ENCODE measurements at regions not wholly inside any gene's neighbourhood (a gene's known extent, or its start where the extent isn't known, plus 50 kb on each side); places are given as distances from the start of the nearest gene placed in this dataset.

DNA sequence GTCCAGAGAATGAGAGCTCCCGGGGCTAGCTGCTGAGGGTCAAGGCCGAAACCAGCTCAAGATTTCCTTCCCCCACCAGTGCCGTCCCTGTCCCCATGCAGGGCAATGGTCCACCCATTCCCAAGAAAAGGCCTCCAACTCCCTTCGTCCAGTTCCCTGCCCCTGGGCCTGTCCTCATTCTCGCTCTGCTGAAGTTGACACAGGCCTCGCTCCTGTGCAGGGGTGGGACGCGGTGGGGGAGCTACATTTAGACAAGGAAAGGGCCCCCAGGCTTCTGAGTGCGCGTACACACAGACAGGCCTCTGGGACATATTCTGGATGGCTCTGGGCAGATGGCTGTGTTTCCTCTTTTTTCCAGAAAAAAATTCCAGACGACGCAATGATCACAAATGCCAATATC lies 188.3 kb downstream of the ETS2 start:
- no peak overlapping the region for H2AFZ ChIP-seq
- H3K4me3 ChIP-seq = no peak overlapping the region
- H3K27ac ChIP-seq = no peak overlapping the region
- H3K36me3 ChIP-seq (ENCODE audit: low read depth) = no peaks in the 10 kb centered on the region
- H3K4me1 ChIP-seq (ENCODE audit: insufficient read depth) = peaks cover 26% of the 10 kb centered on the region
- in situ Hi-C loops (cut with MboI) = no loop called here
- H3K4me2 ChIP-seq (ENCODE audit: unreplicated experiment) = peak overlapping the region; percentile 45
- H3F3A ChIP-seq (ENCODE audit: insufficient read depth) = 0 out of 2 replicates have a peak, but pooled peaks cover 10% of the 10 kb centered on the region
- TF ChIP-seq EZH2phosphoT487 (IDR thresholded peaks at IDR 0.05; ENCODE audit: insufficient read depth, low read depth) (no peak), EZH2 (IDR thresholded peaks at IDR 0.05; ENCODE audit: insufficient read depth, poor library complexity, severe bottlenecking) (no peak)
- no peak for DNase-seq
- WGBS, 2 experiments (ENCODE audit: low coverage in 1 of 2, low lambda C conversion rate in 2 of 2, missing lambda C conversion rate in 2 of 2) = 77 to 78% methylated on average over 12 of the region's 12 CpGs
- no peaks in the 10 kb centered on the region for H3K79me2 ChIP-seq (ENCODE audit: insufficient read depth)
- no peaks in the 10 kb centered on the region for H3K27me3 ChIP-seq (replicated peaks; ENCODE audit: insufficient read depth)
- H3K9me3 ChIP-seq (ENCODE audit: low read depth) = no peaks in the 10 kb centered on the region
- no peaks in the 10 kb centered on the region for H3K9me2 ChIP-seq (ENCODE audit: insufficient read depth)
- no peaks in the 10 kb centered on the region for H4K20me1 ChIP-seq (ENCODE audit: insufficient read depth)
- no peak overlapping the region for H3K9ac ChIP-seq

DNA sequence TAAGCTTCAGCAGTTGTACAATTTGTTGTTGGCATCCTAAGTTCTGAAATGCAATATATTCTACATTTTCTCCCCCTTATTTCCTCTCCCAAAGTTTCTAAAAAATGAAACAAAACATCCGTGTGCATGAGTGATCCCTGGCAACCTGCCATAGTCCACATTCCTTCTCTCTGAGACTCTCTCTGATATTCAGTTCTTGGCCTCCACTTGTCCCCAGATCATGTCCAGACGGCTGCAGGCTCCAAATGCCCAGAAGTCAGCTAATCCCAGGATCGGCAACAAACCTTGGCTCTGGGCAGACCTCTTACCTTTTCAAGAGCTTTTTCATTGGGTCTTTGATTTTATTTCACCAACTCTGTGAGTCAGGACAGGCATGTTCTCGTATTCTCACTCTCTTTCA lies 187.8 kb downstream of the ETS2 start:
- H3K27ac ChIP-seq = no peak overlapping the region
- no peak overlapping the region for H3K9ac ChIP-seq
- H3K79me2 ChIP-seq (ENCODE audit: insufficient read depth) = no peaks in the 10 kb centered on the region
- H3K36me3 ChIP-seq (ENCODE audit: low read depth) = no peaks in the 10 kb centered on the region
- peak; percentile 92 for DNase-seq
- H3K27me3 ChIP-seq (replicated peaks; ENCODE audit: insufficient read depth) = no peaks in the 10 kb centered on the region
- in situ Hi-C loops (cut with MboI) = no loop called here
- H2AFZ ChIP-seq = no peak overlapping the region
- no peak overlapping the region for H3K4me3 ChIP-seq
- H4K20me1 ChIP-seq (ENCODE audit: insufficient read depth) = no peaks in the 10 kb centered on the region
- H3K4me1 ChIP-seq (ENCODE audit: insufficient read depth) = peaks cover 26% of the 10 kb centered on the region
- no peaks in the 10 kb centered on the region for H3K9me2 ChIP-seq (ENCODE audit: insufficient read depth)
- H3K9me3 ChIP-seq (ENCODE audit: low read depth) = no peaks in the 10 kb centered on the region
- WGBS, 2 experiments (ENCODE audit: low coverage in 1 of 2, low lambda C conversion rate in 2 of 2, missing lambda C conversion rate in 2 of 2) = 5% methylated on average over 4 of the region's 4 CpGs
- H3K4me2 ChIP-seq (ENCODE audit: unreplicated experiment) = peak overlapping the region; percentile 45
- H3F3A ChIP-seq (ENCODE audit: insufficient read depth) = 0 out of 2 replicates have a peak, but pooled peaks cover 6% of the 10 kb centered on the region
- no peak for TF ChIP-seq EZH2 (IDR thresholded peaks at IDR 0.05; ENCODE audit: insufficient read depth, poor library complexity, severe bottlenecking)
- TF ChIP-seq EZH2phosphoT487 (IDR thresholded peaks at IDR 0.05; ENCODE audit: insufficient read depth, low read depth) = no peak

DNA sequence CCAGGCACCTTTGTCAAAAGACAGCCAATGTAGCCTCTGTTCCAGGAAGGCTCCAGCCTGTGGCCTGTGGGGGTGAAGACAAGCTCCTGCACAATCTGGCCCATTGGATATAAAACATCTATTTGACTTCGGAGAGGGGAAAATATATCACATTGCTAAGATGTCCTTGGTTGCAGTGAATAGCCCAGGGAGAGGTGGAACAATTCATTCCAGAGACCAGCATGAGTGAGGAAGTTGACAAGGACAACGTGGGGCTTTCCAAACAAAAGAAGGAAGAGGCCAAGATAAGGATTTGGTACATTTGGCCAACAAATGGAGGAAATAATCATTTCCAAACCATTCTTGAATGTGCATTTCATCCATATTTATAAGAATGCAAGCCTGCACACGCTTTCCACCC lies 187.0 kb downstream of the ETS2 start:
- Histone ChIP-seq H3K9ac (no peak overlapping the region), H3K4me2 (ENCODE audit: unreplicated experiment) (no peak overlapping the region), H3K9me3 (ENCODE audit: low read depth) (no peaks in the 10 kb centered on the region), H4K20me1 (ENCODE audit: insufficient read depth) (no peaks in the 10 kb centered on the region), H3K4me3 (no peak overlapping the region), H3F3A (ENCODE audit: insufficient read depth) (0 out of 2 replicates have a peak, but pooled peaks cover 6% of the 10 kb centered on the region), H3K9me2 (ENCODE audit: insufficient read depth) (no peaks in the 10 kb centered on the region), H2AFZ (no peak overlapping the region), H3K27me3 (replicated peaks; ENCODE audit: insufficient read depth) (no peaks in the 10 kb centered on the region), H3K27ac (no peak overlapping the region), H3K36me3 (ENCODE audit: low read depth) (no peaks in the 10 kb centered on the region), H3K4me1 (ENCODE audit: insufficient read depth) (peaks cover 26% of the 10 kb centered on the region), H3K79me2 (ENCODE audit: insufficient read depth) (no peaks in the 10 kb centered on the region)
- in situ Hi-C loops (cut with MboI) = no loop called here
- 57 to 61% methylated on average over 3 of the region's 3 CpGs for WGBS, 2 experiments (ENCODE audit: low coverage in 1 of 2, low lambda C conversion rate in 2 of 2, missing lambda C conversion rate in 2 of 2)
- DNase-seq = no peak
- TF ChIP-seq EZH2phosphoT487 (IDR thresholded peaks at IDR 0.05; ENCODE audit: insufficient read depth, low read depth) (no peak), EZH2 (IDR thresholded peaks at IDR 0.05; ENCODE audit: insufficient read depth, poor library complexity, severe bottlenecking) (no peak)

DNA sequence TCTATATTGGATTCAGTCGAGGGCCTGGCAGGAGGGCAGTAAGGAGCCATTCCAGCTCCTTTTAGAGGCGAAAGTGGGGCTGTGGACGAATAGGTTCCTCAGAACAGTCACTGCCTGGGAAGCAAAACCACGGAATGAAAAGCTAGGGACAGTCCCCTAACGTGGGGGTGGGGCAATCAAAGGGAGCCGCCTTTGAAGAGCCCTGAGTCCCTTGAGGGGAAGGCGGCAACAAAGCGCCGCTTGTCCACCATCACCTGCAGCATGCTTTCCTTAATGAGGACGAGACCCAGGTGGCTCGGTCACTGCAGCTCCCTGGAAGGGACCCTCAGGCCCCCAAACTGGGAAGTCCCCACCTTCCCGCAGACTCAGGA lies 184.7 kb downstream of the ETS2 start:
- Histone ChIP-seq H3K4me1 (ENCODE audit: insufficient read depth) (peaks cover 32% of the 10 kb centered on the region), H3K27me3 (replicated peaks; ENCODE audit: insufficient read depth) (no peaks in the 10 kb centered on the region), H2AFZ (no peak overlapping the region), H3K79me2 (ENCODE audit: insufficient read depth) (no peaks in the 10 kb centered on the region), H3F3A (ENCODE audit: insufficient read depth) (peaks cover 19% of the 10 kb centered on the region), H3K4me2 (ENCODE audit: unreplicated experiment) (peak overlapping the region; percentile 3), H3K4me3 (no peak overlapping the region), H3K9me2 (ENCODE audit: insufficient read depth) (no peaks in the 10 kb centered on the region), H3K9ac (no peak overlapping the region), H3K27ac (no peak overlapping the region), H4K20me1 (ENCODE audit: insufficient read depth) (no peaks in the 10 kb centered on the region), H3K36me3 (ENCODE audit: low read depth) (no peaks in the 10 kb centered on the region), H3K9me3 (ENCODE audit: low read depth) (no peaks in the 10 kb centered on the region)
- no peak for DNase-seq
- no peak for TF ChIP-seq EZH2phosphoT487 (IDR thresholded peaks at IDR 0.05; ENCODE audit: insufficient read depth, low read depth)
- TF ChIP-seq EZH2 (IDR thresholded peaks at IDR 0.05; ENCODE audit: insufficient read depth, poor library complexity, severe bottlenecking) = no peak
- 67 to 69% methylated on average over 12 of the region's 12 CpGs for WGBS, 2 experiments (ENCODE audit: low coverage in 1 of 2, low lambda C conversion rate in 2 of 2, missing lambda C conversion rate in 2 of 2)
- in situ Hi-C loops (cut with MboI) = no loop called here

Measured in GM23248 (cell line).